ENCODE measurements at regions not wholly inside any gene's neighbourhood (a gene's known extent, or its start where the extent isn't known, plus 50 kb on each side); places are given as distances from the start of the nearest gene placed in this dataset.

DNA sequence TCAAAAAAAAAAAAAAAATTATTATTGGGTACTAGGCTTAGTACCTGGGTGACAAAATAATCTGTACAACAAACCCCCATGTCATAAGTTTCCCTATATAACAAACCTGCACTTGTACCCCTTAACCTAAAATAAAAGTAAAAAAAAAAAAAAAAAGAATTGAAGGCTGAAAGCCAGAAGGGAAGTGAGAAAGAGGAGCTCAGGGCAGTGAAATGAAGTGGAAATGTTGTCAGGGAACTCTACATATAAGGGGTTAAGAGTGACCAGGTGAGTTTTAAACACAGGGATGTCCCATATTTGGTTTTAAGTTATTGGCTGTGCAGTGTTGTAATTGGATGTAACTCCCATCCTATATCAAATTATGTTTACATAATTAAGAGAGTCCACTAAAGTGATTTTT lies 85.7 kb upstream of the ABCD3 start:
- TF ChIP-seq CTCF (IDR thresholded peaks at IDR 0.05; ENCODE audit: insufficient read depth, low read length, poor library complexity, severe bottlenecking) (no peak), EZH2phosphoT487 (conservative IDR thresholded peaks at IDR 0.05; ENCODE audit: low read length) (no peak)
